Epithelial cell of esophagus (primary cell): ENCODE measurements at regions not wholly inside any gene's neighbourhood (a gene's known extent, or its start where the extent isn't known, plus 50 kb on each side); places are given as distances from the start of the nearest gene placed in this dataset.

ENCODE experiments used
- DNase-seq: peaks from one replicate; pipeline ENCODE4 v3.0.0; 2010; ENCODE audit warnings: low read depth
- H3K4me3 ChIP-seq: 2 replicates; pipeline ENCODE4 v1.5.1; 2011; ENCODE audit warnings: mild to moderate bottlenecking, low read length, control low read depth
- TF ChIP-seq, protein P1 (sequence below): IDR thresholded peaks from 2 replicates; pipeline ENCODE4 v1.5.1; 2011; ENCODE audit warnings: low read depth, mild to moderate bottlenecking, low read length, control low read depth, inconsistent platforms; ENCODE audit not compliant: insufficient read depth; ENCODE audit errors: missing control alignments

DNA sequence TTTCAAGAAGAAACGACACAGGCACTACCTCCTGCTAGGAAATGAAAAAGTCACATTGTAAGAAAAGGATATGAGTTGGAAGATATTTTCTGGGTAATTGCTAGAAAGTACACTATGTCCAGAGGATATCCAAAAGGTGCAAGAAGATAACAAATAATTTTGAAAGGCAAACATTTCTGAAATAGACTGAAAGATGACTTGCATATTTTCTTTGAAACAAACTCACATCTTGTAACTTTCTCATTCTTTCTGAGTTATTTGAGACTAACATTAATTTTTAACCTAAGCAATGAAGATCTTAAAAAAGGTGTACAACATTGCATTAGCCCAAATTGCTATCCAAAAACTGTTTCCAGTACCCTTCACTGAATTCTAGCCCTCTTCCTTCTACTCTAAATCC is 79.6 kb upstream of the KCTD3 start:
- no peak for DNase-seq
- TF ChIP-seq, protein P1, sequence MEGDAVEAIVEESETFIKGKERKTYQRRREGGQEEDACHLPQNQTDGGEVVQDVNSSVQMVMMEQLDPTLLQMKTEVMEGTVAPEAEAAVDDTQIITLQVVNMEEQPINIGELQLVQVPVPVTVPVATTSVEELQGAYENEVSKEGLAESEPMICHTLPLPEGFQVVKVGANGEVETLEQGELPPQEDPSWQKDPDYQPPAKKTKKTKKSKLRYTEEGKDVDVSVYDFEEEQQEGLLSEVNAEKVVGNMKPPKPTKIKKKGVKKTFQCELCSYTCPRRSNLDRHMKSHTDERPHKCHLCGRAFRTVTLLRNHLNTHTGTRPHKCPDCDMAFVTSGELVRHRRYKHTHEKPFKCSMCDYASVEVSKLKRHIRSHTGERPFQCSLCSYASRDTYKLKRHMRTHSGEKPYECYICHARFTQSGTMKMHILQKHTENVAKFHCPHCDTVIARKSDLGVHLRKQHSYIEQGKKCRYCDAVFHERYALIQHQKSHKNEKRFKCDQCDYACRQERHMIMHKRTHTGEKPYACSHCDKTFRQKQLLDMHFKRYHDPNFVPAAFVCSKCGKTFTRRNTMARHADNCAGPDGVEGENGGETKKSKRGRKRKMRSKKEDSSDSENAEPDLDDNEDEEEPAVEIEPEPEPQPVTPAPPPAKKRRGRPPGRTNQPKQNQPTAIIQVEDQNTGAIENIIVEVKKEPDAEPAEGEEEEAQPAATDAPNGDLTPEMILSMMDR: no peak
- H3K4me3 ChIP-seq: no peak overlapping the region

DNA sequence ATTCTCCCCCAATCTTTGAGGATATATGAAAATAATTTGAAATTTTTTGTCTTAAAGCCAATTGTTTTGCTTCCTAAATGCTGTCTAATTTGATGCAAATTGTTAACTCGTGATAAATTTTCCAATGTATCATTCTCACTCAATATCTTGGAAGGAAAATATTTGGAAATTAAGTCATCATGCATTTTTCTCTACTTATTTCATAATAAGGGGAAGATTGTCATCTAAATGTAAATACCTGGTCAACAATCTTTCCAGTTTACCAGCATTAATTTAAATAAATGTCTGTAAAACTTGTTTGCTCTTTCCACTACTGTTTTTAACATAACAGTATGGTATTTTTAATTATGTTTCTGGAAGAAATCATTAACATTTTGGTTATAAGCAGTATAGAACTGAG is 78.3 kb upstream of the KCTD3 start:
- no peak overlapping the region for H3K4me3 ChIP-seq
- no peak for DNase-seq
- TF ChIP-seq, protein P1: no peak

DNA sequence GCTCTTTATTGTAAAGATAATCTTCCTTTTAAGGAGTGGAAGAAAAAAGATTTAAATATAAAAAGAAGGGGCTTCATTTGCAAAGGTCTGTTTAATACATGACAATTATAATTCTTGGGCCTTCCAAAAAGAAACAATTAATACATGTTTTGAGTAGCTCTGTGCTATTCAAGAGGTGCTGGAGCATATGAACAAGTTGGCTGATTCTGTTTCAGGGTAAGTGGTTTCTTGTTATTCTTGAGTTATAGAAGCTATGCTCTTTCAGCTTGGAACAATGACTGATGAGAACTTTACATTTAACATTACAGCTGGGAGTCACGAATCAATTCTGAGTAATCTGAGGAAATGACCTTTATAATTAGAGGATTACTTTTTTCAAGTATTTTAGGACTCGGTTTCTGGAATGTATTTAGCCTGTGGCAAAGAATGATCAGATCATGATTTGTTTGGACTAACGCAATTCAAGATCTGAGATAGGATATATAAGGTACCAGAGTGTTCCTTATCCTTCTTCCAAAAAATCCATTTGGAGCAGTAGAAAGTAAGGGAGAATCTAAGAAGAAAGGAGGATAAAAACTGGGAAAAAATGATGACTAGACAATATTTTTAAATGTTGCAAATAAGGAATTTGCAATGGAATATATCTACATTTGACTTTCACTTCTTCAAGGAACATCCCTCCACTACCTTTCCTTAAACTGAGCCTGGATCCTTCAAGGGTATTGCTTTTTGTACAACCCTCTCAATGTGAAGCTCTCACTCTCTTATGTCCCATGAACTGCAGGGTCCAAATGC is 77.1 kb upstream of the KCTD3 start:
- TF ChIP-seq, protein P1: no peak
- H3K4me3 ChIP-seq: no peak overlapping the region
- DNase-seq: no peak

DNA sequence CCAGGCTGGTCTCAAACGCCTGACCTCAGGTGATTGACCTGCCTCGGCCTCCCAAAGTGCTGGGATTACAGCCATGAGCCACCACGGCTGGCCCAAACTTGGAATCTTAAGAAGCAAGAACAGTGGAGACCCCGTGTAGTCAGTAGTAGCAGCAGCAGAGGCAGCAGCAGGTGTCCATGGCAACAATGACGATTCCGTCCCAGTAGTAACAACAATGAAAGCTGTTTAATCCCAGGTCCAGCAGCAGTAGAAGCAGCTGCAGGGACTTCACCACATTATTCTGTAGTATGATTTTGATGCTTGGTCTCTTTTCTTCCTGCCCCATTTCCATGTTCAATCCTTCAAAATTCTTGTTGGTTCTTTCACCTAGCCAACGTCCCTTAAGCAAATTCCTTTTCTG is 69.6 kb upstream of the KCTD3 start:
- TF ChIP-seq, protein P1: no peak
- H3K4me3 ChIP-seq: no peak overlapping the region
- DNase-seq: no peak

DNA sequence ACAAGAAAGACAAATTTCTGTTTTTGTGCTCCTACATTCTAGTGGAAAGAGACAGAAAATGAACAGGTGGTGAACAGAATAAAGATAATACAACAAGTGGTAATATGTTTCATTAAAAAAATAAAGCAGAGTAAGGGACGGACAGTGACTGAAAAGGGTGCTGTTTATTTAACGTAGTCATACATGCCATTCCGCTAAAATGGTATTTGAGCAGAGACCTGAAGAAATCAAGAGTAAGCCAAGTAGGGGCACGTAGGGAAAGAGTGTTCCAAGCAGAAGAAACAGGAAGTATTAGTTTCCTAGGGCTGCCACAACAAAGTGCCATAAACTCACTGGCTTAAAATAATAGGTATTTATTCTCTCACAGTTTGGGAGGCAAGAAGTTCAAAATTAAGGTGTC is 65.6 kb upstream of the KCTD3 start:
- TF ChIP-seq, protein P1: no peak
- no peak overlapping the region for H3K4me3 ChIP-seq

DNA sequence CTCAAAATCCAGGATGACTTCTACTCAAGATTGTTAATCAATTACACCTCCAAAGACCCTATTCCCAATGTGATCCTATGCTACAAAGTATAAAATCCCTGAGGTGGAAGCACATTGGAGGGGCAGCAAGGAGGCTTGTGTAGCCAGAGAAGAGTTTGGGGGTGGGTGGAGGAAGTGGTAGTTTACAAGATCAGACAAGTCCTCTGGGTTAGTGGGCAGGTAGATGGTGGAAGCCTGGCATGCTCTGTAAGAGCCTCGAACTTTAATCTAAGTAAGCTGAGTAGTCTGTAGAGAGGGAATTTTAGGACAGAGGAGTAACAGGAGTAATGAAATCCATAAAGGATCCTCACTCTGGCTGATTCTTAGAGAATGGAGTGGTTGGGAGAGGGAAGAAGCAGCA is 65.0 kb upstream of the KCTD3 start:
- TF ChIP-seq, protein P1: no peak
- peak; percentile 53 for DNase-seq
- no peak overlapping the region for H3K4me3 ChIP-seq

More for the DNA sequence above, 65.6 kb upstream of the KCTD3 start:
- DNase-seq: peak; percentile 61

DNA sequence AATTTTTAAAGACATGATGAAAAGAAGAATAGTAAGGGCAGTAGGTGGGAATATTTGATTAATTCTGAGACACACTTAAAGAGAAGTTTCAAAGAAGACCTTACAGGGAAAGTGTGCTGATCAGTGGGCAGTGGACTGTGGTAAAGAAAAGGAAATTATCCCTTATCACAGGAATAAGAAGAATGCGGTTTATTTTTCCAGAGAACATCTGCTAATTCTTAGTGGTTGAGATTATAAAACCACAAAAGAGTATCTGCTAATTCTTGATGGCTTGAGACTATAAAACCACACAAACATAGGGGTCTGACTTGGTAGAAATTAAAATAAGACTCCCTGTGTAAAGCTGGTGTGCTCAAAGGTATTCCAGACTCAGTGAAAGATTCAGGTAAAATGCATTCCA is 60.0 kb upstream of the KCTD3 start:
- TF ChIP-seq, protein P1: no peak
- no peak for DNase-seq
- no peak overlapping the region for H3K4me3 ChIP-seq
